GM23338 (cell line): ENCODE measurements at regions not wholly inside any gene's neighbourhood (a gene's known extent, or its start where the extent isn't known, plus 50 kb on each side); places are given as distances from the start of the nearest gene placed in this dataset.

Source experiments
- ATAC-seq: fragments of 200-7000 bp; cut with Tn5 transposase; 3 replicates; pipeline ENCODE4 v1.9.1; 2020
- DNase-seq: peaks from one replicate; pipeline ENCODE4 v3.0.0-alpha.2; 2015; ENCODE audit warnings: low spot score
- H2AFZ ChIP-seq: fragments of 200-600 bp; sonication (generic); 2 replicates; pipeline ENCODE4 v1.8.0; 2016; ENCODE audit warnings: antibody characterized with exemption, mild to moderate bottlenecking, moderate library complexity
- H3F3A ChIP-seq: fragments of 200-600 bp; sonication (generic); replicated peaks from 2 replicates; pipeline ENCODE4 v1.8.0; 2017; ENCODE audit warnings: antibody characterized with exemption, mixed run types, low read depth
- H3K27ac ChIP-seq: fragments of 200-600 bp; sonication (generic); 2 replicates; pipeline ENCODE4 v1.6.1; 2016; ENCODE audit warnings: low read depth
- H3K27me3 ChIP-seq: fragments of 200-600 bp; sonication (generic); 2 replicates; pipeline ENCODE4 v1.8.0; 2016; ENCODE audit warnings: mild to moderate bottlenecking, mixed run types, moderate library complexity; ENCODE audit not compliant: insufficient read depth
- H3K36me3 ChIP-seq: fragments of 200-600 bp; sonication (generic); 2 replicates; pipeline ENCODE4 v1.8.0; 2016; ENCODE audit warnings: mild to moderate bottlenecking; ENCODE audit not compliant: insufficient read depth
- H3K4me1 ChIP-seq: fragments of 200-600 bp; sonication (generic); 2 replicates; pipeline ENCODE4 v1.8.0; 2016; ENCODE audit warnings: mild to moderate bottlenecking, moderate library complexity; ENCODE audit not compliant: insufficient read depth
- H3K4me2 ChIP-seq: fragments of 200-600 bp; sonication (generic); 2 replicates; pipeline ENCODE4 v1.7.1; 2017; ENCODE audit warnings: mixed run types
- H3K4me3 ChIP-seq: fragments of 200-600 bp; sonication (generic); 2 replicates; pipeline ENCODE4 v1.6.1; 2016; ENCODE audit warnings: mixed run types
- H3K79me2 ChIP-seq: fragments of 200-600 bp; sonication (generic); replicated peaks from 2 replicates; pipeline ENCODE4 v1.8.0; 2017; ENCODE audit warnings: mild to moderate bottlenecking; ENCODE audit not compliant: insufficient read depth
- H3K9me2 ChIP-seq: fragments of 200-600 bp; sonication (generic); 2 replicates; pipeline ENCODE4 v1.8.0; 2017; ENCODE audit not compliant: insufficient read depth
- H4K20me1 ChIP-seq: fragments of 200-600 bp; sonication (generic); replicated peaks from 2 replicates; pipeline ENCODE4 v1.8.0; 2017; ENCODE audit warnings: mild to moderate bottlenecking; ENCODE audit not compliant: insufficient read depth
- H3K27ac Mint-ChIP-seq: 2 replicates; pipeline ENCODE4 v1.8.0; 2020; ENCODE audit warnings: inconsistent platforms, mild to moderate bottlenecking, moderate library complexity, mixed read lengths
- H3K27me3 Mint-ChIP-seq: 3 replicates; pipeline ENCODE4 v1.8.0; 2022; ENCODE audit warnings: low read depth, mild to moderate bottlenecking, moderate library complexity, mixed read lengths, inconsistent platforms; ENCODE audit not compliant: insufficient read depth, poor library complexity
- H3K36me3 Mint-ChIP-seq: 3 replicates; pipeline ENCODE4 v1.8.0; 2021; ENCODE audit warnings: low read depth, mild to moderate bottlenecking, inconsistent platforms, moderate library complexity, mixed read lengths
- H3K4me1 Mint-ChIP-seq: 3 replicates; pipeline ENCODE4 v1.8.0; 2020; ENCODE audit warnings: mild to moderate bottlenecking, inconsistent platforms, mixed read lengths
- H3K4me3 Mint-ChIP-seq: 3 replicates; pipeline ENCODE4 v1.8.0; 2021; ENCODE audit warnings: moderate library complexity, mild to moderate bottlenecking, inconsistent platforms, mixed read lengths
- H3K9me3 Mint-ChIP-seq: 3 replicates; pipeline ENCODE4 v1.8.0; 2020; ENCODE audit warnings: moderate library complexity, mild to moderate bottlenecking, inconsistent platforms, mixed read lengths
- CREB1 ChIP-seq: fragments of 250-450 bp; sonication (Bioruptor Pico); IDR thresholded peaks from 2 replicates; pipeline ENCODE4 v1.5.0; 2020; ENCODE audit warnings: low read depth, mild to moderate bottlenecking, moderate library complexity
- CTCF ChIP-seq, 2 experiments: fragments of 200-600 bp in 1 of 2; sonication (generic) in 1 of 2; conservative IDR thresholded peaks; 2 replicates each; pipeline versions ENCODE4 v1.5.1 to v1.6.1; 2016 to 2017; ENCODE audit warnings: antibody characterized with exemption in 2 of 2, low read depth in 2 of 2, mild to moderate bottlenecking in 2 of 2, moderate library complexity in 1 of 2
- ETS1 ChIP-seq: IDR thresholded peaks from 2 replicates; pipeline ENCODE4 v1.6.1; 2016; ENCODE audit warnings: antibody characterized with exemption
- EZH2 ChIP-seq: fragments of 200-600 bp; sonication (generic); IDR thresholded peaks from one replicate; pipeline ENCODE4 v1.8.0; 2017; ENCODE audit warnings: antibody characterized with exemption, mild to moderate bottlenecking, low read depth; ENCODE audit not compliant: unreplicated experiment
- EZH2phosphoT487 ChIP-seq: fragments of 200-600 bp; sonication (generic); IDR thresholded peaks from one replicate; pipeline ENCODE4 v1.8.1; 2018; ENCODE audit warnings: antibody characterized with exemption; ENCODE audit not compliant: unreplicated experiment
- JUNB ChIP-seq: IDR thresholded peaks from one replicate; pipeline ENCODE4 v1.6.1; 2016; ENCODE audit warnings: antibody characterized with exemption; ENCODE audit not compliant: unreplicated experiment
- NANOG ChIP-seq: IDR thresholded peaks from 2 replicates; pipeline ENCODE4 v1.6.1; 2016; ENCODE audit warnings: antibody characterized with exemption, borderline replicate concordance
- POLR2AphosphoS5 ChIP-seq: IDR thresholded peaks from 2 replicates; pipeline ENCODE4 v1.6.1; 2016; ENCODE audit warnings: antibody characterized with exemption, low read depth
- REST ChIP-seq: IDR thresholded peaks from one replicate; pipeline ENCODE4 v1.6.1; 2018; ENCODE audit warnings: antibody characterized with exemption; ENCODE audit not compliant: unreplicated experiment
- STAT1 ChIP-seq: IDR thresholded peaks from one replicate; pipeline ENCODE4 v1.6.1; 2016; ENCODE audit warnings: antibody characterized with exemption; ENCODE audit not compliant: unreplicated experiment
- ZNF114 ChIP-seq: fragments of 250-450 bp; sonication (Bioruptor Pico); IDR thresholded peaks from 2 replicates; pipeline ENCODE4 v1.5.0; 2020; ENCODE audit warnings: mild to moderate bottlenecking, moderate library complexity
- ZNF331 ChIP-seq: fragments of 250-450 bp; sonication (Bioruptor Pico); IDR thresholded peaks from 2 replicates; pipeline ENCODE4 v1.5.0; 2020; ENCODE audit warnings: low read depth, mild to moderate bottlenecking, moderate library complexity
- ZNF462 ChIP-seq: fragments of 250-450 bp; sonication (Bioruptor Pico); IDR thresholded peaks from 2 replicates; pipeline ENCODE4 v1.5.0; 2020; ENCODE audit warnings: mild to moderate bottlenecking, moderate library complexity

- no peak for TF ChIP-seq EZH2phosphoT487
- no peak for TF ChIP-seq EZH2
- TF ChIP-seq REST = no peak
- no peak for TF ChIP-seq POLR2AphosphoS5
- no peak for TF ChIP-seq ETS1
- TF ChIP-seq STAT1 = no peak
- no peak for TF ChIP-seq CREB1 (CRISPR knock-in tag)
- no peak for TF ChIP-seq ZNF331
- TF ChIP-seq CTCF (conservative IDR thresholded peaks at IDR 0.05; ENCODE audit: low read depth in 2 of 2) = no peak
- TF ChIP-seq ZNF114 (CRISPR knock-in tag) = no peak
- no peak for TF ChIP-seq NANOG
- no peak for TF ChIP-seq JUNB
- TF ChIP-seq ZNF462 (CRISPR knock-in tag) = no peak
- H3K4me3 Mint-ChIP-seq = no peak overlapping the region
- H3K27me3 Mint-ChIP-seq = peaks cover 4% of the 10 kb centered on the region
- no peaks in the 10 kb centered on the region for H3K36me3 ChIP-seq
- ATAC-seq (no peak), DNase-seq (no peak)
- H3K27ac ChIP-seq = no peak overlapping the region
- no peaks in the 10 kb centered on the region for H4K20me1 ChIP-seq
- no peaks in the 10 kb centered on the region for H3K79me2 ChIP-seq
- H3K9me2 ChIP-seq = no peaks in the 10 kb centered on the region
- H3K4me1 Mint-ChIP-seq = peaks cover 21% of the 10 kb centered on the region
- no peaks in the 10 kb centered on the region for H3K9me3 Mint-ChIP-seq
- H3K4me1 ChIP-seq = peaks cover 5% of the 10 kb centered on the region; the same call in 1 of the 2 replicates
- no peak overlapping the region for H2AFZ ChIP-seq
- no peak overlapping the region for H3K4me2 ChIP-seq
- H3K27ac Mint-ChIP-seq = no peak overlapping the region
- H3K36me3 Mint-ChIP-seq = no peaks in the 10 kb centered on the region
- no peaks in the 10 kb centered on the region for H3K27me3 ChIP-seq
- H3F3A ChIP-seq = no peaks in the 10 kb centered on the region
- no peak overlapping the region for H3K4me3 ChIP-seq
Measured at GRCh38 chr14:97298736-97299135, 501.6 kb downstream of the VRK1 start.
